ENCODE measurements at regions not wholly inside any gene's neighbourhood (a gene's known extent, or its start where the extent isn't known, plus 50 kb on each side); places are given as distances from the start of the nearest gene placed in this dataset.

DNA sequence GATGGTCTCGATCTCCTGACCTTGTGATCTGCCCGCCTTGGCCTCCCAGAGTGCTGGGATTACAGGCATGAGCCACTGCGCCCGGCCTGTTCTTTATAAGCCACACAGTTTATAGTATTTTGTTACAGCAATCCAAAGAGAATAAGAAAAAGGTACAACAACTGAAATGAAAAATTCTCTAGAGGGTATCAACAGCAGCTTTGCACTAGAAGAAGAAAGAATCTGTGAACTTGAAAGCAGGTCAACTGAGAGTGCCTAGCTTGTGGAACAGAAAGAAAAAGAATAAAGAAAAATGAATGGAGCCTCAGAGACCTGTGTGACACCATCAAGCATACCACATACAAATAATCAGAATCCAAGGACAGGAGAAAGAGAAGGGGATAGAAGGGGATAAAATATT lies 66.8 kb upstream of the CTLA4 start:
- H3K27me3 ChIP-seq (ENCODE audit: insufficient read depth, low read length) = no peaks in the 10 kb centered on the region
- H4K20me1 ChIP-seq (ENCODE audit: insufficient read depth, low read length) = no peaks in the 10 kb centered on the region
- no peak overlapping the region for H3K4me3 ChIP-seq (ENCODE audit: low read depth, low read length, poor library complexity, severe bottlenecking)
- no peaks in the 10 kb centered on the region for H3K9me2 ChIP-seq (ENCODE audit: low read depth, low read length)
- no peak overlapping the region for H2AFZ ChIP-seq (ENCODE audit: low read length)
- no peaks in the 10 kb centered on the region for H3K9me3 ChIP-seq (ENCODE audit: low read length)
- no peak overlapping the region for H3K4me2 ChIP-seq (ENCODE audit: low read length)
- no peaks in the 10 kb centered on the region for H3K36me3 ChIP-seq (ENCODE audit: insufficient read depth, low read length)
- H3K9ac ChIP-seq (ENCODE audit: low read length) = no peak overlapping the region
- H3K79me2 ChIP-seq (ENCODE audit: insufficient read depth, low read length) = no peaks in the 10 kb centered on the region
- no peak for TF ChIP-seq EZH2 (IDR thresholded peaks at IDR 0.05; ENCODE audit: borderline replicate concordance, low read length)
- TF ChIP-seq, protein P1, sequence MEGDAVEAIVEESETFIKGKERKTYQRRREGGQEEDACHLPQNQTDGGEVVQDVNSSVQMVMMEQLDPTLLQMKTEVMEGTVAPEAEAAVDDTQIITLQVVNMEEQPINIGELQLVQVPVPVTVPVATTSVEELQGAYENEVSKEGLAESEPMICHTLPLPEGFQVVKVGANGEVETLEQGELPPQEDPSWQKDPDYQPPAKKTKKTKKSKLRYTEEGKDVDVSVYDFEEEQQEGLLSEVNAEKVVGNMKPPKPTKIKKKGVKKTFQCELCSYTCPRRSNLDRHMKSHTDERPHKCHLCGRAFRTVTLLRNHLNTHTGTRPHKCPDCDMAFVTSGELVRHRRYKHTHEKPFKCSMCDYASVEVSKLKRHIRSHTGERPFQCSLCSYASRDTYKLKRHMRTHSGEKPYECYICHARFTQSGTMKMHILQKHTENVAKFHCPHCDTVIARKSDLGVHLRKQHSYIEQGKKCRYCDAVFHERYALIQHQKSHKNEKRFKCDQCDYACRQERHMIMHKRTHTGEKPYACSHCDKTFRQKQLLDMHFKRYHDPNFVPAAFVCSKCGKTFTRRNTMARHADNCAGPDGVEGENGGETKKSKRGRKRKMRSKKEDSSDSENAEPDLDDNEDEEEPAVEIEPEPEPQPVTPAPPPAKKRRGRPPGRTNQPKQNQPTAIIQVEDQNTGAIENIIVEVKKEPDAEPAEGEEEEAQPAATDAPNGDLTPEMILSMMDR (IDR thresholded peaks at IDR 0.05; ENCODE audit: low read length) = no peak
- H3F3A ChIP-seq (ENCODE audit: insufficient read depth, low read length) = no peaks in the 10 kb centered on the region
- no peak overlapping the region for H3K27ac ChIP-seq (ENCODE audit: low read depth, low read length, poor library complexity, severe bottlenecking)
- H3K4me1 ChIP-seq (ENCODE audit: insufficient read depth, low read length, severe bottlenecking) = no peaks in the 10 kb centered on the region

DNA sequence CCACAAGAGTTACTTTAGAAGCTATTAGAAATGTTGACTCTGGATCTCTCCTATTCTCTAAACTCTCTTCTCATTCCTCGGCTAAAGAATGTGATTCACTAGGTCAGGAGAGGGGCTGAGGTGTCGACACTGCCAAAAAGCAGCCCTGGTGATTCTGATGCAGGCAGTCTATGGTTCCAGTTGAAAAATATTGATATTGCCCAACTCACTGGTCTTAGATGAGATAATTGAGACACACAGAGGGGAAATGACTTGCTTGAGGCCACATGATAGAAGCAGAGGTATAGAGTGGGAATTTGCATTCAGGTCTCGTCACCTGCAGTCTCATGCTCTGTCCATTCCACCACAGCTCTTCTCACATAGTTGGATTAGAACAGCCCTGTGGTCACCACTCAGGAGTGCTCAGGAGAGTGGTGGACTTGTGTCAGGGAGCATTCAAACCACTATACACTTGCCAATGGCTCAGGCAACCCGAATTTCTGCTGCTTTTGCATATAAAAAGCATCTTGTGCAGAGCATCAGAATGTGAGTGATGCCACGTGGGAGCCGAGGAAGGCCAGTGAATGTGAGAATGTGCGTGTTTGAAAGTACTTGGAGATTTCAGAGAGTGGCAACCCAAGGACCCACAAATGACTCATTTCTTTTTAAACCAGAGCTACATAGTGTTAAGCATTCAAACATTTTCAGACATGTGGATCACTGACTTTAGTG lies 65.1 kb upstream of the CTLA4 start:
- no peaks in the 10 kb centered on the region for H3K4me1 ChIP-seq (ENCODE audit: insufficient read depth, low read length, severe bottlenecking)
- no peak overlapping the region for H2AFZ ChIP-seq (ENCODE audit: low read length)
- no peak overlapping the region for H3K4me2 ChIP-seq (ENCODE audit: low read length)
- H4K20me1 ChIP-seq (ENCODE audit: insufficient read depth, low read length) = no peaks in the 10 kb centered on the region
- no peaks in the 10 kb centered on the region for H3K79me2 ChIP-seq (ENCODE audit: insufficient read depth, low read length)
- TF ChIP-seq EZH2 (IDR thresholded peaks at IDR 0.05; ENCODE audit: borderline replicate concordance, low read length) = no peak
- TF ChIP-seq, protein P1 (IDR thresholded peaks at IDR 0.05; ENCODE audit: low read length) = no peak
- H3K36me3 ChIP-seq (ENCODE audit: insufficient read depth, low read length) = no peaks in the 10 kb centered on the region
- no peaks in the 10 kb centered on the region for H3K27me3 ChIP-seq (ENCODE audit: insufficient read depth, low read length)
- H3F3A ChIP-seq (ENCODE audit: insufficient read depth, low read length) = no peaks in the 10 kb centered on the region
- no peak overlapping the region for H3K9ac ChIP-seq (ENCODE audit: low read length)
- no peaks in the 10 kb centered on the region for H3K9me3 ChIP-seq (ENCODE audit: low read length)
- no peaks in the 10 kb centered on the region for H3K9me2 ChIP-seq (ENCODE audit: low read depth, low read length)
- no peak overlapping the region for H3K4me3 ChIP-seq (ENCODE audit: low read depth, low read length, poor library complexity, severe bottlenecking)
- no peak overlapping the region for H3K27ac ChIP-seq (ENCODE audit: low read depth, low read length, poor library complexity, severe bottlenecking)

DNA sequence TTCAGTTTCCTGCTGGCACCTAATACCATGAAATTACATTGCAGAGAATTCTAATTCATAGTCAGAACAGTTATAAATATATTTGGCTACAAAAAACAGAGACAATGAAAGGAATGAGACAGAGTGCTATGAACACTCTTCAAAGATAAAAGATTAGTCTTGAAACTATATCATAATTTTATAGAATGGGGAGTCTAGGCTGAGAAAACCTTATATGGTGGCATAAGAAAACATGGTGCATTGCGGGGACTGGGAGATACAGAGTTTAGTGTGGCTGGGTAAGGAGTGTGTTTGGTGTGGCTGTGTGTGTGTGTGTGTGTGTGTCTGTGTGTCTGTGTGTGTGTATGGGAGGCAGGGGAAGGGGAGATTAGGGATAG lies 64.5 kb upstream of the CTLA4 start:
- Histone ChIP-seq H4K20me1 (ENCODE audit: insufficient read depth, low read length) (no peaks in the 10 kb centered on the region), H2AFZ (ENCODE audit: low read length) (no peak overlapping the region)

More for the DNA sequence above, 64.5 kb upstream of the CTLA4 start:
- Histone ChIP-seq H3K4me1 (ENCODE audit: insufficient read depth, low read length, severe bottlenecking) (no peaks in the 10 kb centered on the region), H3K4me3 (ENCODE audit: low read depth, low read length, poor library complexity, severe bottlenecking) (no peak overlapping the region), H3K9me3 (ENCODE audit: low read length) (no peaks in the 10 kb centered on the region), H3K9ac (ENCODE audit: low read length) (no peak overlapping the region), H3K4me2 (ENCODE audit: low read length) (no peak overlapping the region), H3K27me3 (ENCODE audit: insufficient read depth, low read length) (no peaks in the 10 kb centered on the region), H3K27ac (ENCODE audit: low read depth, low read length, poor library complexity, severe bottlenecking) (no peak overlapping the region), H3K79me2 (ENCODE audit: insufficient read depth, low read length) (no peaks in the 10 kb centered on the region), H3F3A (ENCODE audit: insufficient read depth, low read length) (no peaks in the 10 kb centered on the region), H3K36me3 (ENCODE audit: insufficient read depth, low read length) (no peaks in the 10 kb centered on the region), H3K9me2 (ENCODE audit: low read depth, low read length) (no peaks in the 10 kb centered on the region)
- no peak for TF ChIP-seq EZH2 (IDR thresholded peaks at IDR 0.05; ENCODE audit: borderline replicate concordance, low read length)
- TF ChIP-seq, protein P1 (IDR thresholded peaks at IDR 0.05; ENCODE audit: low read length) = no peak

Measured in OCI-LY1 (cell line).